C4-2B (cell line): ENCODE measurements at regions not wholly inside any gene's neighbourhood (a gene's known extent, or its start where the extent isn't known, plus 50 kb on each side); places are given as distances from the start of the nearest gene placed in this dataset.

Source experiments
- CTCF ChIP-seq: fragments of 450-650 bp; conservative IDR thresholded peaks from 2 replicates; pipeline ENCODE4 v1.5.1; 2017; ENCODE audit warnings: mild to moderate bottlenecking
- ZFX ChIP-seq: fragments of 450-650 bp; IDR thresholded peaks from 2 replicates; pipeline ENCODE4 v1.6.1; 2017

- TF ChIP-seq CTCF, result peak; percentile 96
- no peak for TF ChIP-seq ZFX
These were observed 1176.7 kb upstream of the SEL1L start for GRCh38 chr14:82710267-82710841.
